Trophoblast cell (in vitro differentiated cells and primary cell): ENCODE measurements at regions not wholly inside any gene's neighbourhood (a gene's known extent, or its start where the extent isn't known, plus 50 kb on each side); places are given as distances from the start of the nearest gene placed in this dataset.

ENCODE experiments used
- DNase-seq, 2 donors: peaks; one replicate each; pipeline ENCODE4 v3.0.0-alpha.2; 2016
- H2AFZ ChIP-seq: 2 replicates; pipeline ENCODE4 v1.6.1; 2013; ENCODE audit warnings: low read length, moderate library complexity, mild to moderate bottlenecking; ENCODE audit not compliant: insufficient read depth, poor library complexity
- H2AK5ac ChIP-seq: 2 replicates; pipeline ENCODE4 v1.6.1; 2013; ENCODE audit warnings: mild to moderate bottlenecking, low read length
- H2BK120ac ChIP-seq: 2 replicates; pipeline ENCODE4 v1.6.1; 2013; ENCODE audit warnings: low read length, mild to moderate bottlenecking, moderate library complexity; ENCODE audit not compliant: insufficient read depth, poor library complexity
- H2BK12ac ChIP-seq: 2 replicates; pipeline ENCODE4 v1.6.1; 2013; ENCODE audit warnings: mild to moderate bottlenecking, low read length, moderate library complexity
- H2BK5ac ChIP-seq: 2 replicates; pipeline ENCODE4 v1.6.1; 2013; ENCODE audit warnings: low read length, low read depth, moderate library complexity, mild to moderate bottlenecking; ENCODE audit not compliant: poor library complexity
- H3K14ac ChIP-seq: 2 replicates; pipeline ENCODE4 v1.6.1; 2013; ENCODE audit warnings: mild to moderate bottlenecking, low read length
- H3K18ac ChIP-seq: 2 replicates; pipeline ENCODE4 v1.6.1; 2013; ENCODE audit warnings: mild to moderate bottlenecking, low read length
- H3K23ac ChIP-seq: 2 replicates; pipeline ENCODE4 v1.6.1; 2013; ENCODE audit warnings: low read length
- H3K27ac ChIP-seq: 2 replicates; pipeline ENCODE4 v1.5.1; 2013; ENCODE audit warnings: low read depth, mild to moderate bottlenecking, inconsistent platforms, low read length, moderate library complexity
- H3K27me3 ChIP-seq: 2 replicates; pipeline ENCODE4 v1.6.1; 2013; ENCODE audit warnings: inconsistent platforms, mild to moderate bottlenecking, low read length, moderate library complexity; ENCODE audit not compliant: insufficient read depth
- H3K36me3 ChIP-seq, 2 experiments: 1 replicate in 1 of 2; 2 replicates in 1 of 2; pipeline ENCODE4 v1.6.1; 2013; ENCODE audit warnings: low read length in 2 of 2, mild to moderate bottlenecking in 2 of 2, moderate library complexity in 1 of 2; ENCODE audit not compliant: insufficient read depth in 2 of 2, control insufficient read depth in 1 of 2
- H3K4ac ChIP-seq: 2 replicates; pipeline ENCODE4 v1.6.1; 2013; ENCODE audit warnings: low read depth, mild to moderate bottlenecking, low read length, moderate library complexity
- H3K4me1 ChIP-seq, 2 experiments: 1 replicate in 1 of 2; 2 replicates in 1 of 2; pipeline ENCODE4 v1.6.1; 2013; ENCODE audit warnings: low read length in 2 of 2, mild to moderate bottlenecking in 2 of 2, moderate library complexity in 1 of 2; ENCODE audit not compliant: insufficient read depth in 2 of 2, control insufficient read depth in 1 of 2
- H3K4me2 ChIP-seq: 2 replicates; pipeline ENCODE4 v1.6.1; 2013; ENCODE audit warnings: inconsistent platforms, mild to moderate bottlenecking, low read length, moderate library complexity
- H3K4me3 ChIP-seq: 2 replicates; pipeline ENCODE4 v1.5.1; 2013; ENCODE audit warnings: mild to moderate bottlenecking, low read depth, low read length, inconsistent platforms
- H3K79me1 ChIP-seq: one replicate; pipeline ENCODE4 v1.6.1; 2013; ENCODE audit warnings: low read length
- H3K79me2 ChIP-seq: 2 replicates; pipeline ENCODE4 v1.6.1; 2013; ENCODE audit warnings: low read length, mild to moderate bottlenecking; ENCODE audit not compliant: control insufficient read depth, insufficient read depth, poor library complexity
- H3K9ac ChIP-seq: 2 replicates; pipeline ENCODE4 v1.6.1; 2013; ENCODE audit warnings: mild to moderate bottlenecking, low read length
- H3K9me3 ChIP-seq: 2 replicates; pipeline ENCODE4 v1.6.1; 2013; ENCODE audit warnings: low read depth, mild to moderate bottlenecking, control low read depth, inconsistent platforms, low read length; ENCODE audit not compliant: insufficient read depth
- H4K12ac ChIP-seq: 2 replicates; pipeline ENCODE4 v1.6.1; 2013; ENCODE audit warnings: low read depth, mild to moderate bottlenecking, low read length, moderate library complexity
- H4K8ac ChIP-seq: 2 replicates; pipeline ENCODE4 v1.6.1; 2013; ENCODE audit warnings: low read depth, mild to moderate bottlenecking, low read length, moderate library complexity
- H4K91ac ChIP-seq: one replicate; pipeline ENCODE4 v1.6.1; 2013; ENCODE audit warnings: low read depth, mild to moderate bottlenecking, low read length, moderate library complexity
- WGBS: extraction: QIAGEN DNeasy Blood & Tissue Kit; methylation state at CpG from one replicate; pipeline ENCODE4 v1.1.7; 2013; ENCODE audit warnings: missing lambda C conversion rate; ENCODE audit not compliant: insufficient read length, insufficient coverage; ENCODE audit errors: extremely low coverage; 5-methylcytosine and 5-hydroxymethylcytosine counted together

- no CpG with 5 or more reads among the region's 8 CpGs for WGBS
- no peaks in the 10 kb centered on the region for H3K79me2 ChIP-seq
- no peak overlapping the region for H3K4me2 ChIP-seq
- no peaks in the 10 kb centered on the region for H3K27me3 ChIP-seq
- H3K27ac ChIP-seq: no peak overlapping the region
- H4K91ac ChIP-seq: no peak overlapping the region
- H3K4me3 ChIP-seq: no peak overlapping the region
- no peak overlapping the region for H4K8ac ChIP-seq
- no peak overlapping the region for H2AFZ ChIP-seq
- no peak overlapping the region for H2BK120ac ChIP-seq
- H3K4ac ChIP-seq: no peak overlapping the region
- no peak overlapping the region for H2AK5ac ChIP-seq
- no peaks in the 10 kb centered on the region for H3K79me1 ChIP-seq
- no peak for DNase-seq
- H3K36me3 ChIP-seq: no peaks in the 10 kb centered on the region
- H3K14ac ChIP-seq: no peak overlapping the region
- no peak overlapping the region for H3K23ac ChIP-seq
- no peaks in the 10 kb centered on the region for H3K9me3 ChIP-seq
- H3K18ac ChIP-seq: no peak overlapping the region
- H2BK5ac ChIP-seq: no peak overlapping the region
- no peak overlapping the region for H4K12ac ChIP-seq
- H2BK12ac ChIP-seq: no peak overlapping the region
- no peaks in the 10 kb centered on the region for H3K4me1 ChIP-seq
- H3K9ac ChIP-seq: no peak overlapping the region
Measured at GRCh38 chr12:73057428-73057827, 785.3 kb downstream of the TRHDE start.

GRCh38 chr12:73065913-73066312 is 793.7 kb downstream of the TRHDE start:
- Histone ChIP-seq H3K4ac (no peak overlapping the region), H3K14ac (no peak overlapping the region)
- DNase-seq: no peak

GRCh38 chr12:73067616-73068015 is 795.4 kb downstream of the TRHDE start:
- Histone ChIP-seq H3K4ac (no peak overlapping the region), H3K79me2 (no peaks in the 10 kb centered on the region), H2AFZ (no peak overlapping the region), H3K18ac (no peak overlapping the region), H3K36me3 (no peaks in the 10 kb centered on the region), H4K8ac (no peak overlapping the region), H2AK5ac (no peak overlapping the region), H3K4me3 (no peak overlapping the region), H2BK12ac (no peak overlapping the region), H4K91ac (no peak overlapping the region), H3K4me2 (no peak overlapping the region), H2BK5ac (no peak overlapping the region), H3K23ac (no peak overlapping the region), H3K27ac (no peak overlapping the region), H3K14ac (no peak overlapping the region), H3K79me1 (no peaks in the 10 kb centered on the region), H2BK120ac (no peak overlapping the region), H3K4me1 (no peaks in the 10 kb centered on the region), H3K9ac (no peak overlapping the region), H3K27me3 (no peaks in the 10 kb centered on the region), H4K12ac (no peak overlapping the region), H3K9me3 (peaks cover 5% of the 10 kb centered on the region)
- whole genome bisulfite sequencing: no CpG with 5 or more reads among the region's 5 CpGs
- no peak for DNase-seq

More at GRCh38 chr12:73065913-73066312, 793.7 kb downstream of the TRHDE start:
- Histone ChIP-seq H2AK5ac (no peak overlapping the region), H3K27ac (no peak overlapping the region), H3K4me2 (no peak overlapping the region), H4K8ac (no peak overlapping the region), H3K27me3 (no peaks in the 10 kb centered on the region), H2BK5ac (no peak overlapping the region), H4K91ac (no peak overlapping the region), H3K4me3 (no peak overlapping the region), H3K79me1 (no peaks in the 10 kb centered on the region), H4K12ac (no peak overlapping the region), H3K4me1 (no peaks in the 10 kb centered on the region), H3K36me3 (no peaks in the 10 kb centered on the region), H2AFZ (no peak overlapping the region), H3K18ac (no peak overlapping the region), H3K23ac (no peak overlapping the region), H3K9me3 (no peaks in the 10 kb centered on the region), H2BK12ac (no peak overlapping the region), H3K9ac (no peak overlapping the region), H2BK120ac (no peak overlapping the region), H3K79me2 (no peaks in the 10 kb centered on the region)
- no CpG with 5 or more reads among the region's 3 CpGs for WGBS

GRCh38 chr12:73072214-73072613 is 800.0 kb downstream of the TRHDE start:
- Histone ChIP-seq H3K36me3 (no peaks in the 10 kb centered on the region), H3K4ac (no peak overlapping the region), H4K8ac (no peak overlapping the region), H2BK5ac (no peak overlapping the region), H3K9me3 (peaks cover 5% of the 10 kb centered on the region), H3K4me1 (no peaks in the 10 kb centered on the region), H3K18ac (no peak overlapping the region), H3K9ac (no peak overlapping the region), H4K12ac (no peak overlapping the region), H2BK12ac (no peak overlapping the region), H2BK120ac (no peak overlapping the region), H3K4me2 (no peak overlapping the region), H2AK5ac (no peak overlapping the region), H3K27me3 (no peaks in the 10 kb centered on the region), H2AFZ (no peak overlapping the region), H3K4me3 (no peak overlapping the region), H3K23ac (no peak overlapping the region), H3K14ac (no peak overlapping the region), H3K79me2 (no peaks in the 10 kb centered on the region), H4K91ac (no peak overlapping the region), H3K79me1 (no peaks in the 10 kb centered on the region), H3K27ac (no peak overlapping the region)
- no CpG with 5 or more reads among the region's 4 CpGs for WGBS
- DNase-seq: no peak
